ENCODE measurements at regions not wholly inside any gene's neighbourhood (a gene's known extent, or its start where the extent isn't known, plus 50 kb on each side); places are given as distances from the start of the nearest gene placed in this dataset.

- no peak for TF ChIP-seq POLR2AphosphoS5 (IDR thresholded peaks at IDR 0.05)
- TF ChIP-seq CTCF (IDR thresholded peaks at IDR 0.05): no peak
- no peak for TF ChIP-seq EP300 (IDR thresholded peaks at IDR 0.05)
- no peak for TF ChIP-seq POLR2A (IDR thresholded peaks at IDR 0.05)
Measured at GRCh38 chr18:53610957-53611356, 613.5 kb downstream of the MBD2 start.
